Astrocyte (in vitro differentiated cells and primary cell): ENCODE measurements at regions not wholly inside any gene's neighbourhood (a gene's known extent, or its start where the extent isn't known, plus 50 kb on each side); places are given as distances from the start of the nearest gene placed in this dataset.

Experiments
- DNase-seq: peaks from one replicate; pipeline ENCODE4 v3.0.0-alpha.2; 2010; ENCODE audit warnings: low read depth
- FAIRE-seq: peaks from 2 replicates; lab custom pipeline; 2011; peaks lifted over from hg19 to GRCh38; lab: Jason Lieb, UNC
- H2AFZ ChIP-seq: 2 replicates; pipeline ENCODE4 v1.6.0; 2012; ENCODE audit warnings: low read depth, low read length, inconsistent platforms
- H3K27ac ChIP-seq: 2 replicates; pipeline ENCODE4 v1.5.1; 2011; ENCODE audit warnings: low read depth, low read length, inconsistent platforms
- H3K27me3 ChIP-seq: 2 replicates; pipeline ENCODE4 v1.6.0; 2011; ENCODE audit warnings: low read length, inconsistent platforms; ENCODE audit not compliant: insufficient read depth
- H3K36me3 ChIP-seq: 2 replicates; pipeline ENCODE4 v1.5.1; 2011; ENCODE audit warnings: low read length, inconsistent platforms; ENCODE audit not compliant: insufficient read depth
- H3K4me1 ChIP-seq: 2 replicates; pipeline ENCODE4 v1.5.1; 2011; ENCODE audit warnings: low read length, inconsistent platforms; ENCODE audit not compliant: insufficient read depth
- H3K4me2 ChIP-seq: 2 replicates; pipeline ENCODE4 v1.6.0; 2012; ENCODE audit warnings: low read length, inconsistent platforms
- H3K4me3 ChIP-seq: 2 replicates; pipeline ENCODE4 v1.5.1; 2011; ENCODE audit warnings: low read depth, mild to moderate bottlenecking, low read length, inconsistent platforms; ENCODE audit not compliant: insufficient read depth
- H3K79me2 ChIP-seq: 2 replicates; pipeline ENCODE4 v1.6.0; 2012; ENCODE audit warnings: mild to moderate bottlenecking, low read length, inconsistent platforms; ENCODE audit not compliant: insufficient read depth
- H3K9ac ChIP-seq: 2 replicates; pipeline ENCODE4 v1.6.0; 2012; ENCODE audit warnings: mild to moderate bottlenecking, low read length, inconsistent platforms
- H3K9me3 ChIP-seq: 2 replicates; pipeline ENCODE4 v1.5.1; 2012; ENCODE audit warnings: low read depth, mild to moderate bottlenecking, low read length, inconsistent platforms; ENCODE audit not compliant: insufficient read depth
- H4K20me1 ChIP-seq: 2 replicates; pipeline ENCODE4 v1.6.0; 2012; ENCODE audit warnings: low read length, inconsistent platforms; ENCODE audit not compliant: insufficient read depth
- H3K27ac Mint-ChIP-seq: one replicate; pipeline ENCODE4 v1.8.0; 2021; ENCODE audit warnings: mild to moderate bottlenecking, mixed read lengths; ENCODE audit not compliant: unreplicated experiment
- H3K27me3 Mint-ChIP-seq: one replicate; pipeline ENCODE4 v1.8.0; 2021; ENCODE audit warnings: low read depth, mixed read lengths; ENCODE audit not compliant: unreplicated experiment
- H3K36me3 Mint-ChIP-seq: one replicate; pipeline ENCODE4 v1.8.0; 2021; ENCODE audit warnings: low read depth, mixed read lengths; ENCODE audit not compliant: unreplicated experiment
- H3K4me1 Mint-ChIP-seq: one replicate; pipeline ENCODE4 v1.8.0; 2021; ENCODE audit warnings: low read depth, mixed read lengths; ENCODE audit not compliant: unreplicated experiment
- H3K4me3 Mint-ChIP-seq: one replicate; pipeline ENCODE4 v1.8.0; 2021; ENCODE audit warnings: mild to moderate bottlenecking, moderate library complexity, mixed read lengths; ENCODE audit not compliant: unreplicated experiment
- H3K9me3 Mint-ChIP-seq: one replicate; pipeline ENCODE4 v1.8.0; 2021; ENCODE audit warnings: mild to moderate bottlenecking, mixed read lengths; ENCODE audit not compliant: unreplicated experiment
- EZH2 ChIP-seq: IDR thresholded peaks from 2 replicates; pipeline ENCODE4 v1.6.1; 2012; ENCODE audit warnings: mild to moderate bottlenecking, low read length, inconsistent platforms; ENCODE audit not compliant: insufficient read depth
- TF ChIP-seq, protein P1 (sequence below): IDR thresholded peaks from 2 replicates; pipeline ENCODE4 v1.5.1; 2011; ENCODE audit warnings: low read depth, mild to moderate bottlenecking, inconsistent platforms, low read length, moderate library complexity; ENCODE audit not compliant: insufficient read depth

GRCh38 chr4:184270808-184271413 lies 53.2 kb upstream of the ENPP6 start:
- H3K9me3 Mint-ChIP-seq: peaks cover 4% of the 10 kb centered on the region
- Histone ChIP-seq H3K9me3 (no peaks in the 10 kb centered on the region), H3K27me3 (no peaks in the 10 kb centered on the region), H4K20me1 (no peaks in the 10 kb centered on the region), H2AFZ (no peak overlapping the region), H3K4me3 (no peak overlapping the region), H3K79me2 (no peaks in the 10 kb centered on the region), H3K9ac (no peak overlapping the region), H3K4me2 (no peak overlapping the region), H3K27ac (no peak overlapping the region), H3K4me1 (peaks cover 16% of the 10 kb centered on the region), H3K36me3 (no peaks in the 10 kb centered on the region)
- TF ChIP-seq, protein P1, sequence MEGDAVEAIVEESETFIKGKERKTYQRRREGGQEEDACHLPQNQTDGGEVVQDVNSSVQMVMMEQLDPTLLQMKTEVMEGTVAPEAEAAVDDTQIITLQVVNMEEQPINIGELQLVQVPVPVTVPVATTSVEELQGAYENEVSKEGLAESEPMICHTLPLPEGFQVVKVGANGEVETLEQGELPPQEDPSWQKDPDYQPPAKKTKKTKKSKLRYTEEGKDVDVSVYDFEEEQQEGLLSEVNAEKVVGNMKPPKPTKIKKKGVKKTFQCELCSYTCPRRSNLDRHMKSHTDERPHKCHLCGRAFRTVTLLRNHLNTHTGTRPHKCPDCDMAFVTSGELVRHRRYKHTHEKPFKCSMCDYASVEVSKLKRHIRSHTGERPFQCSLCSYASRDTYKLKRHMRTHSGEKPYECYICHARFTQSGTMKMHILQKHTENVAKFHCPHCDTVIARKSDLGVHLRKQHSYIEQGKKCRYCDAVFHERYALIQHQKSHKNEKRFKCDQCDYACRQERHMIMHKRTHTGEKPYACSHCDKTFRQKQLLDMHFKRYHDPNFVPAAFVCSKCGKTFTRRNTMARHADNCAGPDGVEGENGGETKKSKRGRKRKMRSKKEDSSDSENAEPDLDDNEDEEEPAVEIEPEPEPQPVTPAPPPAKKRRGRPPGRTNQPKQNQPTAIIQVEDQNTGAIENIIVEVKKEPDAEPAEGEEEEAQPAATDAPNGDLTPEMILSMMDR: no peak
- no peak for TF ChIP-seq EZH2
- DNase-seq: no peak
- no peak overlapping the region for H3K27ac Mint-ChIP-seq
- FAIRE-seq: no peak
- peaks cover 32% of the 10 kb centered on the region for H3K4me1 Mint-ChIP-seq
- no peak overlapping the region for H3K4me3 Mint-ChIP-seq
- no peaks in the 10 kb centered on the region for H3K27me3 Mint-ChIP-seq
- H3K36me3 Mint-ChIP-seq: no peaks in the 10 kb centered on the region

GRCh38 chr4:184269879-184270430 lies 52.3 kb upstream of the ENPP6 start:
- Mint-ChIP-seq H3K4me3 (no peak overlapping the region), H3K9me3 (peaks cover 4% of the 10 kb centered on the region), H3K27me3 (no peaks in the 10 kb centered on the region), H3K27ac (peak overlapping the region; percentile 74), H3K4me1 (peaks cover 42% of the 10 kb centered on the region), H3K36me3 (no peaks in the 10 kb centered on the region)
- H3K27ac ChIP-seq: no peak overlapping the region
- no peak overlapping the region for H2AFZ ChIP-seq
- DNase-seq: no peak
- H4K20me1 ChIP-seq: no peaks in the 10 kb centered on the region
- FAIRE-seq: no peak
- H3K4me1 ChIP-seq: peaks cover 20% of the 10 kb centered on the region
- TF ChIP-seq, protein P1: no peak
- no peak for TF ChIP-seq EZH2
- H3K79me2 ChIP-seq: no peaks in the 10 kb centered on the region
- no peaks in the 10 kb centered on the region for H3K9me3 ChIP-seq
- H3K27me3 ChIP-seq: no peaks in the 10 kb centered on the region
- no peak overlapping the region for H3K9ac ChIP-seq
- H3K36me3 ChIP-seq: no peaks in the 10 kb centered on the region
- H3K4me2 ChIP-seq: no peak overlapping the region
- no peak overlapping the region for H3K4me3 ChIP-seq

DNA sequence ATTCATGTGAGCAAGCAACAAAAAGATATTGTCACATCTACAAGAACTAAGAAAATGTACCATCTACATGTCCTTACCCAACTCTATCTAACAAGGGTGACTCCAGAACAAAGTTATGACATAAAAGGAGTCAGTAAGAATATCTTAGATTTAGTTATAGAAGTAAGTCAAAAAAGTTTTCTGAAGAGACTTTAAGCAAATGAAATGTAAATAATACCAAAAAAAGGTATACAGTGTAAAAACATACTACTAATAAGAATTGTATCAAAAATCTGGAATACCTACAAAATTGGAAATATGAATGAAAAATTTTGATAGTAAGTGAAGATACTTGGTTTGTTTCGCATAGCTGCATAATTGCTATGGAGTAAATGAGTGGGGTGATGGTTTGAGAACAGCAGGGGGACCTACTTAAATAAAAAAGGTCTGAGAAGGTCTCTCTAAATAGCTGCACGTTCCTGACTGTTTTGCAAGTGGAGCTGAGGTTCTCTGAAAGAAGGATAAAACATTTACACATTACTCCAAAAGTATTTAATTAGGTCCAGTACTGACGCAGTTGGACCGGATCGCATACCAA lies 51.0 kb upstream of the ENPP6 start:
- H3K27ac ChIP-seq: peak overlapping the region; percentile 74
- peak overlapping the region; percentile 58 for H3K4me3 Mint-ChIP-seq
- FAIRE-seq (no peak), DNase-seq (no peak)
- H3K4me2 ChIP-seq: peak overlapping the region; percentile 85
- no peaks in the 10 kb centered on the region for H3K27me3 Mint-ChIP-seq
- H3K27me3 ChIP-seq: no peaks in the 10 kb centered on the region
- H3K79me2 ChIP-seq: no peaks in the 10 kb centered on the region
- peaks cover 10% of the 10 kb centered on the region for H3K4me1 ChIP-seq
- no peak overlapping the region for H3K9ac ChIP-seq
- H3K36me3 ChIP-seq: no peaks in the 10 kb centered on the region
- H3K36me3 Mint-ChIP-seq: no peaks in the 10 kb centered on the region
- H3K4me3 ChIP-seq: peak overlapping the region; percentile 54
- no peaks in the 10 kb centered on the region for H3K9me3 ChIP-seq
- H2AFZ ChIP-seq: no peak overlapping the region
- no peaks in the 10 kb centered on the region for H4K20me1 ChIP-seq
- H3K27ac Mint-ChIP-seq: peak overlapping the region; percentile 93
- TF ChIP-seq, protein P1: no peak
- no peak for TF ChIP-seq EZH2
- peaks cover 40% of the 10 kb centered on the region for H3K4me1 Mint-ChIP-seq
- H3K9me3 Mint-ChIP-seq: peaks cover 4% of the 10 kb centered on the region
